Esophagus muscularis mucosa (tissue), 4 donors: ENCODE measurements at regions not wholly inside any gene's neighbourhood (a gene's known extent, or its start where the extent isn't known, plus 50 kb on each side); places are given as distances from the start of the nearest gene placed in this dataset.

Experiments used
- CTCF ChIP-seq, 3 experiments: fragments of 200-600 bp in 2 of 3; fragments of 450-650 bp in 1 of 3; sonication (generic) in 2 of 3; IDR thresholded peaks; one replicate each; pipeline ENCODE4 v1.5.1; 2017 to 2019; ENCODE audit warnings: antibody characterized with exemption in 3 of 3, mild to moderate bottlenecking in 2 of 3, moderate library complexity in 1 of 3
- EP300 ChIP-seq: sonication (generic); formaldehyde crosslinking; IDR thresholded peaks from one replicate; pipeline ENCODE4 v1.6.1; 2017; ENCODE audit warnings: antibody characterized with exemption
- POLR2A ChIP-seq: fragments of 450-650 bp; IDR thresholded peaks from one replicate; pipeline ENCODE4 v1.6.1; 2017; ENCODE audit warnings: antibody characterized with exemption, moderate library complexity, mild to moderate bottlenecking, low read depth
- POLR2AphosphoS5 ChIP-seq, 2 donors: sonication (generic); formaldehyde crosslinking; IDR thresholded peaks; one replicate each; pipeline ENCODE4 v1.6.1; 2017; ENCODE audit warnings: antibody characterized with exemption in 2 of 2

- no peak for TF ChIP-seq POLR2A
- no peak for TF ChIP-seq CTCF (IDR thresholded peaks at IDR 0.05)
- no peak for TF ChIP-seq POLR2AphosphoS5 (IDR thresholded peaks at IDR 0.05)
- no peak for TF ChIP-seq EP300
Observed at GRCh38 chr5:159440235-159440634, 109.9 kb upstream of the IL12B start.
